Forelimb muscle (tissue), 1 donor: ENCODE measurements at regions not wholly inside any gene's neighbourhood (a gene's known extent, or its start where the extent isn't known, plus 50 kb on each side); places are given as distances from the start of the nearest gene placed in this dataset.

Experiments
- DNase-seq: peaks from one replicate; pipeline ENCODE4 v3.0.0-alpha.2; 2013; ENCODE audit warnings: low read depth

DNA sequence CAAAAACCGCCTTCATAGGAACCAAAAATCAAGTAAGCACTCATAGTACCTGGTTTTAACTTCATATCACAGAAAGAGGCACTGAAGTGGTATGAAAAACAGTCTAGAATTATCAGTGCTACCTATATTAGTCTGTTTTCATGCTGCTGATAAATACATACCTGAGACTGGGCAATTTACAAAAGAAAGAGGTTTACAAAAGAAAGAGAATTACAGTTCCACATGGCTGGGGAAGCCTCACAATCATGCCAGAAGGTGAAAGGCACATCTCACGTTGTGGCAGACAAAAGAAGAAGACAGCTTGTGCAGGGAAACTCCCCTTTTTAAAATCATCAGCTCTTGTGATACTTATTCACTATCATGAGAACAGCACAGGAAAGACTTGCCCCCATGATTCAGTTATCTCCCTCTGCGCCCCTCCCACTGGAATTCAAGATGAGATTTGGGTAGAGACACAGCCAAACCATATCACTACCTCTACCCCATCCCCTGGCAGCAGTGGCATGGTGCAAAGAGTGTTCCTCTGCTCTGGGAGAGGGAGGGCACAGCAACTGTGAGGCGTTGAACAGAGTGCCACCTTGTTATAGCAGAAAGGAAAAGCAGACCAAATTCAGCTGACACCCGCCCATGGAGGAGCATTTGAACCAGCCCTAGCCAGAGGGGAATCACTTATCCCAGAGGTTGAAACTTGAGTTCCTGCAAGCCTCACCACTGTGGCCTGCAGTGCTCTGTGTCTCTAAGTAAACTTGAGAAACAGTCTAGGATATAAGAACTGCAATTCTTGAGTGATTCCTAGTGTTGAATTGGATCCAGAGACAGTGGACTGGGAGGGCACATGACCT, 61.9 kb upstream of the PTPRZ1 start:
- DNase-seq, result no peak

- DNase-seq, result no peak
These were observed 65.9 kb upstream of the PTPRZ1 start for GRCh38 chr7:121807078-121807477.

GRCh38 chr7:121803039-121803438, 69.9 kb upstream of the PTPRZ1 start:
- DNase-seq, result no peak

- DNase-seq, result no peak
These were observed 71.9 kb upstream of the PTPRZ1 start for GRCh38 chr7:121800916-121801675.

GRCh38 chr7:121798896-121799295, 74.1 kb upstream of the PTPRZ1 start:
- no peak for DNase-seq

DNA sequence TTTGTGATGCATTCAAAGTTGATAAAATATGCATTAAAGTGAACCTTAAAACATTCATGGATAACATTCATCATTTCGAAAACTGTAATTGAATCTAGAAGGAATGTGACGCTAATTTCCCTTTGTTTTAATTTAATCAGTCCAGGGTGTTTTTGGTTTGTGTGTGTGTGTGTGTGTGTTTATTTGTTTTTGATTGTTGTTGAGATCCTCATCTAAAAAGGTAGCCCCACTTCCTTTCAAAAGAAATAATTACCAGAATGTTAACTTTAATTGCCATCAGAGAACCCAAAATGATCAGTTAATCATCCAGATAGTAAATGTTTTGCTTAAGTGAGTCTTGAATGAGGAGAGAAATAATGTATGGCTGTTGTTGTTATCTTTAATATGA, 74.5 kb upstream of the PTPRZ1 start:
- no peak for DNase-seq

- no peak for DNase-seq
These were observed 75.1 kb upstream of the PTPRZ1 start for GRCh38 chr7:121797657-121798452.

DNA sequence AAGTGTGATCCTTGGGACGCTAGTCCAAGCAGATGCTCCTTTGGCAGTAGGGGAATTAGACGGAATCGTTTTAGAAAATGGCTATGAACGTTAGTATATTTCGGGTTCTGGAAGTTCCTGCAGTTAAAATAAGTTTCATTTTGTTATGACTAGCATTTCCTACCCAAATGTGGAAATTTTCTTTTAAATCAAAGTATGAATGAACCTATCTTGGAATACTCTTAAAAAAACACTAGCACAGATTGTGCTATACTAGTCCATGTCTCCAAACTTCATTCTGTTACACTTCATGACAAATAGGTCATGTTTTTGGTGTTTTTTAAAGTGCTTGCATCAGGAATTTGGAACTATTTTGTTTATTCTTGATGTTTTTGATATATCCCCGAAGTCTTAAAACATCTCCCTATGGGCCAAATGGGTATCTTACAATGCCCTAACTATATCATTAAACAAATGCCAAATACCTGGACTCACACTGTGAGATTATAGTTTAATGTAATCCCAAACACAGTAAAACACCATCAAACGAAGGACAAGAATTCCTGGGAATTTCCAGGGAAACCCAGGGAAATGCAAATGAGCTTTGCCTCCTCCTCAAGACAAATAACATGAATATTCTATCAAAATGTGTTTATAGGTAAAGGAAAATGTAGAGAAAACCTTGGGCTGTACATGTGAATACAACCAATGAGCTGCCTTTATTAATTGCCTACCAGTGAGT, 75.9 kb upstream of the PTPRZ1 start:
- DNase-seq, result no peak

DNA sequence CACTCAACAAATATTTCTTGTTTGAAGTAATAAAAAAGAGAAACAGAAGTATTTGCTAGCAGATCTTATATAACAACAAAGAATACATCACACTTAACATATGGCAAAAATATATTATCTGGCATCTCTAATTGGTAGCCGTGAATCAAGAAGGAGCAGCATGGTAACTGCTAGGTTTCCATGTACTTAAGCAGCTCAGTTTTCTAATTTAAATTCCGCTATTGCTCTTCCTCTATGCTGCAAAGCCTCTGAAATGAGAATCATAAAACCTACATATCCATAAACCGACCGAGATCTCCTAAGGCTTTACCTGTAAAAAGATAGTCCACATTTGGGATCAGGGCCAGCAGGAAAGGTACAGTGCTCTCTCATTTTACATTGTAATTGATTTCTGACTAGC, 76.6 kb upstream of the PTPRZ1 start:
- no peak for DNase-seq

DNA sequence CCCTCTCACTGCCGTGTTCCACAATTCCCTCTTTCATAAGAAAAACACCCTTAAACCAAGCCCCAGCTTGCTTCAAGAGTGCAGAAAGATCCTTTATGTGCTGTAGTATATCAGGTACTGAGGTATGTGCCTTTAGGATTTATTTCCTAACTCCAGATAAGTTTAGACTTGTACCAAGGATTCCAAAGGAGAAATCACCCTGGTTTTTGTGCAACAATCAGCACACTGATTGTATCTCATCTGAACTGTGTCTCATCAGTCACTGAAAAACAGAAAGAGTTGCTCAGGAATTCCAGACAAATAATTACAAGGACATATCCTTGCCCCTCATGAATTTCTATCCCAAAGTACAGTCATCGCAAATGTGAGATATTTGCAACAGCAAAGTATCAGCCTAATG, 77.2 kb upstream of the PTPRZ1 start:
- no peak for DNase-seq

GRCh38 chr7:121793716-121794115, 79.2 kb upstream of the PTPRZ1 start:
- DNase-seq, result no peak

GRCh38 chr7:121777672-121778071, 95.3 kb upstream of the PTPRZ1 start:
- no peak for DNase-seq

GRCh38 chr7:121774563-121774962, 98.4 kb upstream of the PTPRZ1 start:
- no peak for DNase-seq

DNA sequence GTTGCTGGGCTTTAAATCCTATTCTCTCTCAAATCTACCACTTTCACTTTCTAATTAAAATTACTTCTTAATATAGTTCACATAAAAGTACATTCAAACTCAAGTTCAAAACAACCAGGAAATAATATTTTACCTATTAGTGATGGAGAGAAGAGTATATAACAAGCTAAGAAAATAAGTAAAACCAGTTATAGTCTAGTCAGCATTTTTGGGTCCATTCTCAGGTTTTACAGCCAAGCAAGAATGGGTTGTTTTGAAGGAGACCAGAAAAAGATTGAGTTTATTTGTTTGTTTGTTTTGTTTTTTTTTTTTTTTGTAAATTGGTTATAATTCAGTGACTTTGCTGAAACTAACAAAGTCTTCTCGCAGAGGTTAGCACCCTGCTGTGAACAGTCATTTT, 106.3 kb upstream of the PTPRZ1 start:
- no peak for DNase-seq

- DNase-seq, result no peak
These were observed 111.6 kb upstream of the PTPRZ1 start for GRCh38 chr7:121761399-121761798.

GRCh38 chr7:121755818-121756552, 117.0 kb upstream of the PTPRZ1 start:
- DNase-seq, result no peak

GRCh38 chr7:121755286-121755685, 117.7 kb upstream of the PTPRZ1 start:
- DNase-seq, result no peak

DNA sequence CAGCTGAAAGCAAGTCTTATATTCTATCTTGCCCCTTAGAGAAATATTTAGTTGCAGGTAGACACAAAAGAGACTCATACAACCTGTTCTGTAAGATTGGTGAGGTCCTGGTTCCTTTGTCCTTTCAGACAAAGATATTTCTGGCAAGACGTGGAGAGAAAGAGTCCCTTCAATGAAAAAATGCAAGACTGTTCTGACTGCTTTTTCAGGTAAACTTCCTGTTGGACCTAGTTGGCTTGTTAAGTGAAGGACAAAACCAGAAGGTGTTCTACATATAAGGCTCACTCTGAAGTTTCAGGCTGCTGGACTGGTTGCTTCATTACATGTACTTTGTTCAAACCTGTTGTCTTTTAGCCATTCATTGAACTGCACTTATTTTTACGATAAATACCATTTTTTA, 119.0 kb upstream of the PTPRZ1 start:
- no peak for DNase-seq

GRCh38 chr7:121752706-121753105, 120.3 kb upstream of the PTPRZ1 start:
- DNase-seq, result no peak

DNA sequence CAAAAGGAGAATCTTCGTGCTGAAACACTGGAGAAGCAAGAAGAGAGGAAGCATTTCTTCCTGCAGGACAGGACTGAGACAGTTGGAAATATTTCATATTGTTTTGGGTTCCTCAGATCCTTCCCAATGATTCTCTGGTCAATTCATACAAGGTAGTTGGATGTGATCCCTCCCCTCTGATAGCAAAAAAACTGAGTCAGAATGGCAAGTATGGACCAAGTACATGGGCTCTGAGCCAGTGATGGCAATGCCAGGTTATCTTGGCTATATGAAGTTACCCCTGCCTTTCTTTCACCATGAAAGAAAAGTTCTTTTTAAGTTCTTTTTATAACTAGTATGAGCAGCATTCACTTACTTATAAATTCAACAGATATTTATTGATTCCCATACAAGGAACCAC, 124.4 kb upstream of the PTPRZ1 start:
- no peak for DNase-seq

DNA sequence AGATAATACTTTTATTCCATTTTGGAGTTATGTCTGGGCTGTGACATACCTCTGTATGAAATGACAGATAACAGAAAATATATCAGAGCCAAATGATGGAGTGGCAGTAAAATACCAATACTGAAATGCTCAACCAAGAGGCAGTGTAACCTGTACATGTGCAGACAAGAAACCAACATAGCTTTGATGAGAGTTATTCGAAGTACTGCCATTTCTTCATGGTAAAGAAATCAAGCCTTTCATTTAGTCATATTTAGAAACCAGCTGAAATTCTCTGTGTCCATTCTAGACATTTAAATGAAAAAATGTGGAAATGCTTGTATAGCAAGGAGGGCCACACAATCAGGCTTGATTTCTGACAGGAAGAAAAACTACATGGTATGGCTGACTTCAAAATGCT, 127.1 kb upstream of the PTPRZ1 start:
- DNase-seq, result no peak
